ENCODE measurements at regions not wholly inside any gene's neighbourhood (a gene's known extent, or its start where the extent isn't known, plus 50 kb on each side); places are given as distances from the start of the nearest gene placed in this dataset.

DNA sequence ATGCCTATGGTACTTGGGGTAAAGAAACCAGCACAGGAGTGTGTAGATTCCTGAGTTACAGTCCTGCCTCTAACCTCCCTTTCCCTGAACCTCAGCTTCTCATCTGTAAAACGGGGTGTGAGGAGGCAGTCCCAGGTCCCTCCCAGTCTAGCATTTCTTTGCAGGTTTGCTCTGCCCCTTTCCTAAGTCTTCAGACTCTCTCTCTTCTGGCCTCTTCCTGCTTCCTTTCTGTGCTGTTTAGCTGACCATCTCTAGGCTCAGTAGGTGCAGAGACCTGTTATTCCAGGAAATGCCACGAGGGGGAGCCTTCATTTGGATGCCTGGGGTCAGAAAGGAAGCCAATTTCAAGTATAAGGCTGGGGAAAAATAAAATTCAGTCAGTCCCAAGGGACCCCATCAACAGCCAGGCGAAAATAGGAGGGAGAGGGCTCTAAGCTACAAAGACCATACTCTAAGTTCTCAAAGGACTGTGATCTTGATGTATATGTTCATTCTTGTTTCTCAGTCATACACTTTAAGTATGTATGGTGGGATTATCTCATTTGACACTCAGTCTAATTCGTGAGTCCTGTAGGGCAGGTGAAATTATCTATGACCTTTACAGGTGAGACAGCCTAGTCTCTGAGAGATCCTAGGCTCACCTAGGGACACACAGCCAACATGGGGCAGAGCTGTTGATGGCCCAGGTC lies 89.1 kb downstream of the NCR2 start:
- Histone ChIP-seq H3K9me3 (no peaks in the 10 kb centered on the region), H3K27ac (no peak overlapping the region), H3K4me1 (peaks cover 17% of the 10 kb centered on the region), H3K36me3 (ENCODE audit: low read depth, missing control alignments) (no peaks in the 10 kb centered on the region), H3K4me3 (no peak overlapping the region), H3K27me3 (no peaks in the 10 kb centered on the region)
- no peak for TF ChIP-seq POLR2A (IDR thresholded peaks at IDR 0.05)
- TF ChIP-seq, protein P1, sequence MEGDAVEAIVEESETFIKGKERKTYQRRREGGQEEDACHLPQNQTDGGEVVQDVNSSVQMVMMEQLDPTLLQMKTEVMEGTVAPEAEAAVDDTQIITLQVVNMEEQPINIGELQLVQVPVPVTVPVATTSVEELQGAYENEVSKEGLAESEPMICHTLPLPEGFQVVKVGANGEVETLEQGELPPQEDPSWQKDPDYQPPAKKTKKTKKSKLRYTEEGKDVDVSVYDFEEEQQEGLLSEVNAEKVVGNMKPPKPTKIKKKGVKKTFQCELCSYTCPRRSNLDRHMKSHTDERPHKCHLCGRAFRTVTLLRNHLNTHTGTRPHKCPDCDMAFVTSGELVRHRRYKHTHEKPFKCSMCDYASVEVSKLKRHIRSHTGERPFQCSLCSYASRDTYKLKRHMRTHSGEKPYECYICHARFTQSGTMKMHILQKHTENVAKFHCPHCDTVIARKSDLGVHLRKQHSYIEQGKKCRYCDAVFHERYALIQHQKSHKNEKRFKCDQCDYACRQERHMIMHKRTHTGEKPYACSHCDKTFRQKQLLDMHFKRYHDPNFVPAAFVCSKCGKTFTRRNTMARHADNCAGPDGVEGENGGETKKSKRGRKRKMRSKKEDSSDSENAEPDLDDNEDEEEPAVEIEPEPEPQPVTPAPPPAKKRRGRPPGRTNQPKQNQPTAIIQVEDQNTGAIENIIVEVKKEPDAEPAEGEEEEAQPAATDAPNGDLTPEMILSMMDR (IDR thresholded peaks at IDR 0.05): peak; percentile 73 to 87 (median 86)
- peak; percentile 94 for DNase-seq
- intact Hi-C loops (cut with DNase I; ENCODE audit: low total_unique reads): loop anchor here (10.0 kb wide), 1 partner anchor 170 kb away; no protein-coding TSS in a partner anchor
- 15 to 19% methylated on average over 4 of the region's 4 CpGs for WGBS, 2 donors

DNA sequence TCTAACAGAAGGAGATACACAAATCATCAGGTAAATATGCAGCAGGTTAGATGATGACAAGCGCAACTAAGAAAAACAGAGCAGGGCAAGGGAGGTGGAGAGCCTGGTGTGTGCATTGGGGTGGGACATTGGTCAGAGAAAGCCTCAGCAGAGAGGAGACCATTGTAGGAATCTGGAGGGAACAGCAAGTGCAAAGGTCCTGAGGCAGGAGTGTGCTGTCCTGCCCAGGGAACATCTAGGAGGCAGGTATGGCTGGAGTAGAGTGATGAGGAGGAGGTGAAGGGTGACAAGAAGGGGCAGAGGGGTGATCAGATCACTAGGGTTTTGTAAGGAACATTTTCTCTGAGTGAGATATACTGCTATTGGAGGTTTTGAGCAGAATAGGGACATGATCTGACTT lies 90.1 kb downstream of the NCR2 start:
- Histone ChIP-seq H3K27me3 (no peaks in the 10 kb centered on the region), H3K36me3 (ENCODE audit: low read depth, missing control alignments) (no peaks in the 10 kb centered on the region), H3K27ac (no peak overlapping the region), H3K4me1 (peaks cover 17% of the 10 kb centered on the region), H3K9me3 (no peaks in the 10 kb centered on the region), H3K4me3 (no peak overlapping the region)
- 88 to 95% methylated on average over 1 of the region's 1 CpG for WGBS, 2 donors
- no peak for DNase-seq
- intact Hi-C loops (cut with DNase I; ENCODE audit: low total_unique reads): loop anchor here (10.0 kb wide), 1 partner anchor 169 kb away; no protein-coding TSS in a partner anchor
- no peak for TF ChIP-seq POLR2A (IDR thresholded peaks at IDR 0.05)
- TF ChIP-seq, protein P1 (IDR thresholded peaks at IDR 0.05): no peak

DNA sequence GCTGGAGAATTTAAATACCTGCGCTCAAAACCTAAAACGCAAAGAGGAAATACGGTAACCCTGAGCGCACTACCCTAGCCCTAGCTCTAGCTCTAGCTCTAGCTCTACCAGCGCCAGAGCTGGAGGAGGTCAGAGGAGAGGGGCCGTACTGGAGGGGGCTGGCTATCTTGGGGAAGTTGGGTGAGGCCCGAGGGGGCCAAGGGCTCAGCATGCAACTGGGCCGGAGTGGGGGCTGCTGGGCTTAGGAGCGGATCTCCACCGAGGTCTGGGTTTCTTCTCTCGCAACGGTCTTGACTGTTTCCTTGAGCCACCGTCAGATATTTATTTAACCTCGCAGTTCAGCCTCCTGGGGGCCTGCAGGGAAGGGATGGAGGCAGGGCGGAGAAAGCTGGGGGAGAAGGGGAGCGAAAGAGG lies 91.0 kb downstream of the NCR2 start:
- intact Hi-C loops (cut with DNase I; ENCODE audit: low total_unique reads): loop anchor here (10.0 kb wide), 1 partner anchor 168 kb away; no protein-coding TSS in a partner anchor
- DNase-seq: no peak

DNA sequence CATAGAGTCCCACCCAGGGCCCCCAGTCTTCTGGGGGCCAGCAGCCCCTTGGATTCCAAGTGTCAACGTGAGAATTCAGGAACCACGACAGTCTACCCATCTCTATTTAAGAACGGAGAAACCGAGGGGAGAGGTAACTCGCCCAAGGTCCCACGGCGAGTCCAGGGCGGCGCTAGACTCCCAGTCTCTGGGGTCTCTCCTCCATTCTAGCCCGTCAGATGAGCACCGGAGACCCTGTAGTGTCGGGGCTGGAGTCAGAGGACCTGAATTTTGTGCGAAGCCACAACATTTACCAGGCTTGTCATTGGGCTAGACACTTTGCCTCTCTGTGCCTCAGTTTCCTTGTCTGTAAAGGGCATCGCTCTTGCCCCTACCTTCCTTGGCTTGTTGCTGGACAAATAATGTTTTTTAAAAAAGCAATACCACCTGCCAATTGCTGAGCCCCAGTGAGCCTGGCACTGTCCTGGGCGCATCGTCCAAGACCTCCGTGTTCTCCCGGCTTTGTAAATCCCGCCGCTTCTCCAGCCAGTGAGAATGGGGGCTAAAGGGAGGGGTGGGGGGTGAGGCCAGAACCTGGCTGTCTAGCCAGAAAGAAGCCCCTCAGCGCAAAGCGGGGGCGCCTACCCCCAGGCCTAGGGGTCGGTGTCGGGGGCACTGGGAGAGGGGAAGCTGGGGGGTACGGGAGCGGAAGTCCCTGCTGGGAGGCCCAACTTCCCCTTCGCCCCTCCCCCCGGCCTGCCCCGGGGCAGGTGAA lies 91.7 kb downstream of the NCR2 start:
- intact Hi-C loops (cut with DNase I; ENCODE audit: low total_unique reads): loop anchor here (10.0 kb wide), 1 partner anchor 168 kb away; no protein-coding TSS in a partner anchor
- peaks cover 17% of the 10 kb centered on the region for H3K4me1 ChIP-seq
- TF ChIP-seq, protein P1 (IDR thresholded peaks at IDR 0.05): no peak
- TF ChIP-seq POLR2A (IDR thresholded peaks at IDR 0.05): no peak
- no peaks in the 10 kb centered on the region for H3K27me3 ChIP-seq
- DNase-seq: no peak
- no peaks in the 10 kb centered on the region for H3K9me3 ChIP-seq
- H3K4me3 ChIP-seq: peak overlapping the region; percentile 42 to 53
- peak overlapping the region in 1 of 2 donors; percentile 76 for H3K27ac ChIP-seq
- H3K36me3 ChIP-seq (ENCODE audit: low read depth, missing control alignments): no peaks in the 10 kb centered on the region
- 23 to 42% methylated on average over 23 to 29 of the region's 30 CpGs for WGBS, 2 donors

More for the DNA sequence above, 91.0 kb downstream of the NCR2 start:
- H3K9me3 ChIP-seq: no peaks in the 10 kb centered on the region
- H3K27ac ChIP-seq: no peak overlapping the region
- H3K36me3 ChIP-seq (ENCODE audit: low read depth, missing control alignments): no peaks in the 10 kb centered on the region
- H3K27me3 ChIP-seq: no peaks in the 10 kb centered on the region
- 23 to 25% methylated on average over 12 to 16 of the region's 16 CpGs for WGBS, 2 donors
- peaks cover 17% of the 10 kb centered on the region for H3K4me1 ChIP-seq
- TF ChIP-seq, protein P1 (IDR thresholded peaks at IDR 0.05): no peak
- TF ChIP-seq POLR2A (IDR thresholded peaks at IDR 0.05): no peak
- no peak overlapping the region for H3K4me3 ChIP-seq
